Lung (tissue), 11 donors: ENCODE measurements at regions not wholly inside any gene's neighbourhood (a gene's known extent, or its start where the extent isn't known, plus 50 kb on each side); places are given as distances from the start of the nearest gene placed in this dataset.

Experiments used
- ATAC-seq: fragments of 200-7000 bp; cut with Tn5 transposase; one replicate; pipeline ENCODE4 v1.9.1; 2020; ENCODE audit warnings: moderate number of reproducible peaks; ENCODE audit not compliant: insufficient read depth, low FRiP score
- DNase-seq, 3 donors: peaks; one replicate each; pipeline ENCODE4 v3.0.0-alpha.2; 2013 to 2017
- H3K27ac ChIP-seq, 2 donors: one replicate each; pipeline ENCODE4 v1.5.1; 2013; ENCODE audit warnings: mild to moderate bottlenecking in 2 of 2, moderate library complexity in 2 of 2, control low read depth in 1 of 2, inconsistent platforms in 1 of 2, low read depth in 1 of 2, low read length in 1 of 2
- H3K27me3 ChIP-seq, 3 donors: one replicate each; pipeline ENCODE4 v1.5.1; 2013; ENCODE audit warnings: low read length in 2 of 3; ENCODE audit not compliant: control insufficient read depth in 3 of 3, insufficient read depth in 3 of 3
- H3K36me3 ChIP-seq, 4 donors: one replicate each; pipeline ENCODE4 v1.5.1; 2013; ENCODE audit warnings: low read length in 4 of 4, mild to moderate bottlenecking in 1 of 4, moderate library complexity in 1 of 4; ENCODE audit not compliant: control insufficient read depth in 4 of 4, insufficient read depth in 4 of 4
- H3K4me1 ChIP-seq, 5 donors: one replicate each; pipeline ENCODE4 v1.5.1; 2013; ENCODE audit warnings: low read length in 5 of 5, mild to moderate bottlenecking in 2 of 5, moderate library complexity in 1 of 5; ENCODE audit not compliant: control insufficient read depth in 5 of 5, insufficient read depth in 5 of 5
- H3K4me3 ChIP-seq: one replicate; pipeline ENCODE4 v1.5.1; 2013; ENCODE audit warnings: mild to moderate bottlenecking, control low read depth, moderate library complexity
- H3K9ac ChIP-seq, 2 donors: one replicate each; pipeline ENCODE4 v1.5.1; 2013; ENCODE audit warnings: low read length in 2 of 2, control low read depth in 1 of 2; ENCODE audit not compliant: insufficient read depth in 1 of 2
- H3K9me3 ChIP-seq, 4 donors: one replicate each; pipeline ENCODE4 v1.5.1; 2013; ENCODE audit warnings: low read length in 3 of 4, mild to moderate bottlenecking in 1 of 4, moderate library complexity in 1 of 4; ENCODE audit not compliant: control insufficient read depth in 4 of 4, insufficient read depth in 3 of 4
- CTCF ChIP-seq: IDR thresholded peaks from 2 replicates; pipeline ENCODE4 v1.5.1; 2012; ENCODE audit warnings: mild to moderate bottlenecking; ENCODE audit errors: control extremely low read depth, extremely low read depth
- WGBS, 2 donors: extraction: QIAGEN DNeasy Blood & Tissue Kit; methylation state at CpG; one replicate each; pipeline ENCODE4 v1.1.7; 2013; 5-methylcytosine and 5-hydroxymethylcytosine counted together
- donor health status: control.
- donor health status: control.
- donor health status: Bipolar disorder and iron deficiency.
- donor health status: healthy.
- donor health status: DM: yes; HTN: yes; CAD: no.

GRCh38 chr14:46018846-46019420 lies 632.6 kb downstream of the RPL10L start:
- ATAC-seq: no peak
- no peak overlapping the region for H3K27ac ChIP-seq
- H3K36me3 ChIP-seq: no peaks in the 10 kb centered on the region
- no peaks in the 10 kb centered on the region for H3K27me3 ChIP-seq
- H3K4me3 ChIP-seq: no peak overlapping the region
- 74 to 94% methylated on average over 1 of the region's 1 CpG for WGBS, 2 donors
- DNase-seq: no peak
- H3K9me3 ChIP-seq: no peaks in the 10 kb centered on the region
- H3K4me1 ChIP-seq: no peaks in the 10 kb centered on the region
- no peak overlapping the region for H3K9ac ChIP-seq
- TF ChIP-seq CTCF: no peak

GRCh38 chr14:46008348-46008747 lies 643.2 kb downstream of the RPL10L start:
- no peak overlapping the region for H3K27ac ChIP-seq
- H3K36me3 ChIP-seq: no peaks in the 10 kb centered on the region
- H3K9ac ChIP-seq: no peak overlapping the region
- H3K4me3 ChIP-seq: no peak overlapping the region
- no peak for TF ChIP-seq CTCF
- H3K9me3 ChIP-seq: peaks cover 0 to 6% (median 2%) of the 10 kb centered on the region in 4 donors
- no peaks in the 10 kb centered on the region for H3K4me1 ChIP-seq
- 67 to 80% methylated on average over 3 of the region's 3 CpGs for WGBS, 2 donors
- ATAC-seq: no peak
- DNase-seq: no peak
- no peaks in the 10 kb centered on the region for H3K27me3 ChIP-seq

GRCh38 chr14:45998554-45998953 lies 653.0 kb downstream of the RPL10L start:
- Histone ChIP-seq H3K9me3 (no peaks in the 10 kb centered on the region), H3K9ac (no peak overlapping the region), H3K36me3 (no peaks in the 10 kb centered on the region), H3K27me3 (no peaks in the 10 kb centered on the region), H3K4me1 (no peaks in the 10 kb centered on the region), H3K4me3 (no peak overlapping the region), H3K27ac (no peak overlapping the region)
- ATAC-seq: no peak
- DNase-seq: no peak
- WGBS, 2 donors: 75 to 85% methylated on average over 2 of the region's 2 CpGs
- no peak for TF ChIP-seq CTCF

- Histone ChIP-seq H3K4me3 (no peak overlapping the region), H3K9ac (no peak overlapping the region), H3K36me3 (no peaks in the 10 kb centered on the region), H3K9me3 (no peaks in the 10 kb centered on the region), H3K27me3 (no peaks in the 10 kb centered on the region), H3K4me1 (no peaks in the 10 kb centered on the region), H3K27ac (no peak overlapping the region)
- 85 to 88% methylated on average over 3 of the region's 3 CpGs for WGBS, 2 donors
- ATAC-seq: no peak
- DNase-seq: no peak
- TF ChIP-seq CTCF: no peak
Observed at GRCh38 chr14:45990252-45990651, 661.3 kb downstream of the RPL10L start.
